ENCODE measurements at regions not wholly inside any gene's neighbourhood (a gene's known extent, or its start where the extent isn't known, plus 50 kb on each side); places are given as distances from the start of the nearest gene placed in this dataset.

GRCh38 chr5:124154714-124155113, 591.7 kb downstream of the ZNF608 start:
- WGBS (ENCODE audit: low lambda C conversion rate), result 66% methylated on average over 1 of the region's 1 CpG
- Histone ChIP-seq H3K4me3 (ENCODE audit: low read depth in 2 of 2, low read length in 1 of 2) (no peak overlapping the region), H2AFZ (ENCODE audit: low read depth) (no peak overlapping the region), H3K27me3 (ENCODE audit: insufficient read depth) (no peaks in the 10 kb centered on the region), H3K9me2 (no peaks in the 10 kb centered on the region), H3K36me3 (replicated peaks in 1 of 2; ENCODE audit: control insufficient read depth in 1 of 2, insufficient read depth in 2 of 2, low read length in 1 of 2) (no peaks in the 10 kb centered on the region), H3K9me3 (peaks cover 11% of the 10 kb centered on the region), H3F3A (replicated peaks; ENCODE audit: insufficient read depth) (no peaks in the 10 kb centered on the region), H3K79me2 (ENCODE audit: insufficient read depth) (no peaks in the 10 kb centered on the region), H3K4me2 (no peak overlapping the region), H4K20me1 (ENCODE audit: insufficient read depth) (no peaks in the 10 kb centered on the region), H3K9ac (no peak overlapping the region), H3K4me1 (ENCODE audit: control insufficient read depth in 1 of 2, insufficient read depth in 2 of 2, low read depth in 1 of 2, low read length in 1 of 2) (no peaks in the 10 kb centered on the region), H3K27ac (ENCODE audit: low read depth in 2 of 2, low read length in 1 of 2) (no peak overlapping the region)
- POLR2A ChIA-PET, result no interaction called here
- no peak for DNase-seq
- CTCF ChIA-PET, result no interaction called here
- TF ChIP-seq FOSL2 (IDR thresholded peaks at IDR 0.05; ENCODE audit: borderline replicate concordance, low read depth) (no peak), USF2 (IDR thresholded peaks at IDR 0.05; ENCODE audit: borderline replicate concordance, low read depth, low read length) (no peak), FOXJ3 (CRISPR knock-in tag; IDR thresholded peaks at IDR 0.05) (no peak)

- DNase-seq, result no peak
- H3K9me2 ChIP-seq, result no peaks in the 10 kb centered on the region
- H3K4me3 ChIP-seq (ENCODE audit: low read depth in 2 of 2, low read length in 1 of 2), result no peak overlapping the region
- no peaks in the 10 kb centered on the region for H3K27me3 ChIP-seq (ENCODE audit: insufficient read depth)
- no peak overlapping the region for H3K9ac ChIP-seq
- H3K36me3 ChIP-seq (replicated peaks in 1 of 2; ENCODE audit: control insufficient read depth in 1 of 2, insufficient read depth in 2 of 2, low read length in 1 of 2), result no peaks in the 10 kb centered on the region
- no peaks in the 10 kb centered on the region for H3F3A ChIP-seq (replicated peaks; ENCODE audit: insufficient read depth)
- TF ChIP-seq FOXJ3 (CRISPR knock-in tag; IDR thresholded peaks at IDR 0.05) (no peak), GABPA (IDR thresholded peaks at IDR 0.05; ENCODE audit: low read depth) (no peak), JUND (IDR thresholded peaks at IDR 0.05) (no peak), POLR2AphosphoS5 (IDR thresholded peaks at IDR 0.05; ENCODE audit: low read depth, low read length) (no peak), REST (IDR thresholded peaks at IDR 0.05; ENCODE audit: low read depth, low read length) (no peak), FOXM1 (IDR thresholded peaks at IDR 0.05; ENCODE audit: low read depth) (no peak), USF1 (IDR thresholded peaks at IDR 0.05; ENCODE audit: borderline replicate concordance, low read depth) (no peak), MEF2A (IDR thresholded peaks at IDR 0.05; ENCODE audit: borderline replicate concordance, low read depth) (no peak), RXRA (IDR thresholded peaks at IDR 0.05; ENCODE audit: borderline replicate concordance, low read depth) (no peak), CTCF (IDR thresholded peaks at IDR 0.05) (no peak), RAD21 (IDR thresholded peaks at IDR 0.05; ENCODE audit: low read length) (no peak), TCF12 (IDR thresholded peaks at IDR 0.05) (no peak), GATA2 (CRISPR knock-in tag; IDR thresholded peaks at IDR 0.05) (no peak), TEAD4 (IDR thresholded peaks at IDR 0.05; ENCODE audit: borderline replicate concordance, insufficient read depth) (no peak)
- H3K79me2 ChIP-seq (ENCODE audit: insufficient read depth), result no peaks in the 10 kb centered on the region
- ChIA-PET POLR2A (no interaction called here), CTCF (interaction anchor here (0.7 kb wide), 1 partner anchor 1164 kb away, joined by 3 read pairs; no protein-coding TSS in a partner anchor)
- no peak overlapping the region for H2AFZ ChIP-seq (ENCODE audit: low read depth)
- H4K20me1 ChIP-seq (ENCODE audit: insufficient read depth), result no peaks in the 10 kb centered on the region
- no peaks in the 10 kb centered on the region for H3K4me1 ChIP-seq (ENCODE audit: control insufficient read depth in 1 of 2, insufficient read depth in 2 of 2, low read depth in 1 of 2, low read length in 1 of 2)
- peaks cover 11% of the 10 kb centered on the region for H3K9me3 ChIP-seq
- H3K27ac ChIP-seq (ENCODE audit: low read depth in 2 of 2, low read length in 1 of 2), result no peak overlapping the region
- 45% methylated on average over 1 of the region's 1 CpG for WGBS (ENCODE audit: low lambda C conversion rate)
- no peak overlapping the region for H3K4me2 ChIP-seq
These were observed 592.9 kb downstream of the ZNF608 start for GRCh38 chr5:124153588-124153987.

All from SK-N-SH (cell line).